Left lung (tissue), 4 donors: ENCODE measurements at regions not wholly inside any gene's neighbourhood (a gene's known extent, or its start where the extent isn't known, plus 50 kb on each side); places are given as distances from the start of the nearest gene placed in this dataset.
"Not testable (repeated sequence)": the region's sequence is repeated elsewhere in the genome, so short reads cannot be mapped to it uniquely, and the experiment has no call there.

Experiments used
- ATAC-seq: fragments of 200-7000 bp; cut with Tn5 transposase; one replicate; pipeline ENCODE4 v1.9.1; 2020; ENCODE audit warnings: moderate library complexity
- DNase-seq, 4 donors: peaks; one replicate each; pipeline ENCODE4 v3.0.0-alpha.2; 2013 to 2020
- H3K27ac ChIP-seq, 2 donors: fragments of 200-600 bp; sonication (generic) in 1 of 2; one replicate each; pipeline versions ENCODE4 v1.5.0 to v1.8.0; 2020 to 2021
- H3K27me3 ChIP-seq, 2 donors: fragments of 200-600 bp; sonication (generic) in 1 of 2; one replicate each; pipeline versions ENCODE4 v1.5.0 to v1.8.0; 2020 to 2021
- H3K36me3 ChIP-seq, 2 donors: fragments of 200-600 bp; sonication (generic) in 1 of 2; one replicate each; pipeline versions ENCODE4 v1.5.0 to v1.8.0; 2020 to 2021
- H3K4me1 ChIP-seq, 2 donors: fragments of 200-600 bp; one replicate each; pipeline ENCODE4 v1.8.0; 2021
- H3K4me3 ChIP-seq, 2 donors: fragments of 200-600 bp; sonication (generic) in 1 of 2; one replicate each; pipeline versions ENCODE4 v1.5.0 to v1.8.0; 2020 to 2021; ENCODE audit warnings: mild to moderate bottlenecking in 1 of 2
- H3K9me3 ChIP-seq, 2 donors: fragments of 200-600 bp; sonication (generic) in 1 of 2; one replicate each; pipeline versions ENCODE4 v1.5.0 to v1.8.0; 2020 to 2021
- intact Hi-C, 2 donors: fragments of 100-400 bp; cut with DNase I; formaldehyde crosslinking; loops; one replicate each; pipeline versions ENCODE4 v1.11.2 to v1.14.2; 2022
- TF ChIP-seq, protein P1 (sequence below), 2 donors: fragments of 200-600 bp; sonication (generic) in 1 of 2; IDR thresholded peaks; one replicate each; pipeline versions ENCODE4 v1.5.0 to v1.8.0; 2021; ENCODE audit warnings: antibody characterized with exemption in 2 of 2
- donor health status: DM: no; HTN: yes; CAD: no.
- donor health status: DM: no; HTN: no; CAD: no.

DNA sequence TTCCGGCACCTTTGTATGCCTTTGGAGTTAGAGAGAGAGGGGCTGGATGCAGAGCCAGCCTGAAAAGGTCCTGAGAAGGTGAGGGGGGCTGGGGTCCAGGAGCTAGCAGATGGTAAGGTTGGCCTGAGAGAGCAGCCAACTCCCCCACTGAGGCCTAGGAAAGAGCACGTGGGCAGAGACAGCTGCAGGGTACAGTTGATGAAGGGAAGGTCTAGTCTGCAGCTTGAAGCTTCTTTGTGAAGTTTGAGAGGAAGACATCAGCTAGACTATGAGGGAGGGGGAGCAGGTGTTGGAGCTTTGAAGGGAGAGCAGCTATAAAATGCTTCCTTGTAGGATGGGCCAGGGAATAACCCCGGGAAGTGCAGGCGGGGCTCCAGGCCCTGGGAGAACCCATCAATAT, 289.3 kb upstream of the AMIGO2 start:
- TF ChIP-seq, protein P1, sequence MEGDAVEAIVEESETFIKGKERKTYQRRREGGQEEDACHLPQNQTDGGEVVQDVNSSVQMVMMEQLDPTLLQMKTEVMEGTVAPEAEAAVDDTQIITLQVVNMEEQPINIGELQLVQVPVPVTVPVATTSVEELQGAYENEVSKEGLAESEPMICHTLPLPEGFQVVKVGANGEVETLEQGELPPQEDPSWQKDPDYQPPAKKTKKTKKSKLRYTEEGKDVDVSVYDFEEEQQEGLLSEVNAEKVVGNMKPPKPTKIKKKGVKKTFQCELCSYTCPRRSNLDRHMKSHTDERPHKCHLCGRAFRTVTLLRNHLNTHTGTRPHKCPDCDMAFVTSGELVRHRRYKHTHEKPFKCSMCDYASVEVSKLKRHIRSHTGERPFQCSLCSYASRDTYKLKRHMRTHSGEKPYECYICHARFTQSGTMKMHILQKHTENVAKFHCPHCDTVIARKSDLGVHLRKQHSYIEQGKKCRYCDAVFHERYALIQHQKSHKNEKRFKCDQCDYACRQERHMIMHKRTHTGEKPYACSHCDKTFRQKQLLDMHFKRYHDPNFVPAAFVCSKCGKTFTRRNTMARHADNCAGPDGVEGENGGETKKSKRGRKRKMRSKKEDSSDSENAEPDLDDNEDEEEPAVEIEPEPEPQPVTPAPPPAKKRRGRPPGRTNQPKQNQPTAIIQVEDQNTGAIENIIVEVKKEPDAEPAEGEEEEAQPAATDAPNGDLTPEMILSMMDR (IDR thresholded peaks at IDR 0.05) = no peak
- Histone ChIP-seq H3K9me3 (no peaks in the 10 kb centered on the region), H3K4me3 (no peak overlapping the region), H3K36me3 (no peaks in the 10 kb centered on the region), H3K27me3 (no peaks in the 10 kb centered on the region), H3K27ac (no peak overlapping the region), H3K4me1 (no peaks in the 10 kb centered on the region)
- ATAC-seq (no peak), DNase-seq (no peak)
- intact Hi-C loops = no loop called here

DNA sequence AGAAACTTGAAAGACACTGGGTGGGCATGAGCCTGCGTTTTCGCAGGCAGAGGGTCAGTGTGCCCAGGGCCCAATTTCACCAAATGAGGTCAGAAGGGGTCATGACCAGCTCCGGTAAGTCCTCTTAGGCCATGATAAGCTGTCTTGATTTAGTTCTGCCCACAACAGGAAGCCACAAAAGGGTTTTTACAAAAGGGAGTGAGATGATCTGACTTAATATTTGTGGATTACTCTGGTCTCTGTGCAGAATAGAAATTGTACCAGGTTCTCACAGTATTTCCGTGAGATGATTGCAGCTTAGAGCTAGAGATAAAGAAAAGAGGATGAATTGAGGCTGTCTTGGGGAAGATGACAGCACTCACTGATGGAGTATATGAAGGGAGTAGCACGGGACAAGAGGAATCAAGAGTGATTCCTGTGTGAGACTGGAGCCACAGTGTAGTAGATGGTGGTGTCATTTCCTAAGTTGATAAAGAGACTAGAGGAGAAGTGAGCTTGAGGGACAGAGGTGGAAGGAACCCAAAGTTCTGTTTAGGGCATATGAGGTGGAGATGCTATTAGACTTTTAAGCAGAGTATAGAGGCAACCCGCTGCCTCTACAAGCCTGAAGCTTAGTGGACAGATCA, 288.3 kb upstream of the AMIGO2 start:
- H3K4me3 ChIP-seq = no peak overlapping the region
- no peak overlapping the region for H3K27ac ChIP-seq
- no peaks in the 10 kb centered on the region for H3K9me3 ChIP-seq
- ATAC-seq = no peak
- H3K4me1 ChIP-seq = no peaks in the 10 kb centered on the region
- intact Hi-C loops = no loop called here
- DNase-seq = no peak
- no peaks in the 10 kb centered on the region for H3K36me3 ChIP-seq
- no peaks in the 10 kb centered on the region for H3K27me3 ChIP-seq
- TF ChIP-seq, protein P1 (IDR thresholded peaks at IDR 0.05) = no peak

DNA sequence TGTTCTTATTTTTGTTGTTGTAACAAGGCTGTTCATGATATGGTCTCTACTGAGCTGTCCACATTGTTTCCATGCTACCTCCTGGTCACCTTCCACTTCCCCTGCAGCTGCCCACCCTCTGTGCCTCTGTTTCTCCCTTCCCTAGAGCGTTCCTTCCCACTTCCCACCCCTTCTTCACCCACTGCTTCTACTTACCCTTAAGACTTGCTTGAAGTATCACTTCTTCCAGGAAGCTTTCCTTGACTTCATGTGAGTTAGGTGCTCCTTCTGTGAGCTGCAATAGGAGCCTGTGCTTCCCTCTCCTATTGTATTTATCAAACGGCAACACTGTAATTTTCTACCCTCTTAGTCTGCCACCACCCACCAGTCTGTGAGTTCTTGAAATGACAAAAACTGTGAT, 286.8 kb upstream of the AMIGO2 start:
- TF ChIP-seq, protein P1 (IDR thresholded peaks at IDR 0.05) = no peak
- ATAC-seq (no peak), DNase-seq (no peak)
- Histone ChIP-seq H3K27me3 (no peaks in the 10 kb centered on the region), H3K27ac (no peak overlapping the region), H3K36me3 (no peaks in the 10 kb centered on the region), H3K4me3 (no peak overlapping the region), H3K9me3 (no peaks in the 10 kb centered on the region), H3K4me1 (peaks cover 0 to 7% of the 10 kb centered on the region in 2 donors)
- intact Hi-C loops = no loop called here

DNA sequence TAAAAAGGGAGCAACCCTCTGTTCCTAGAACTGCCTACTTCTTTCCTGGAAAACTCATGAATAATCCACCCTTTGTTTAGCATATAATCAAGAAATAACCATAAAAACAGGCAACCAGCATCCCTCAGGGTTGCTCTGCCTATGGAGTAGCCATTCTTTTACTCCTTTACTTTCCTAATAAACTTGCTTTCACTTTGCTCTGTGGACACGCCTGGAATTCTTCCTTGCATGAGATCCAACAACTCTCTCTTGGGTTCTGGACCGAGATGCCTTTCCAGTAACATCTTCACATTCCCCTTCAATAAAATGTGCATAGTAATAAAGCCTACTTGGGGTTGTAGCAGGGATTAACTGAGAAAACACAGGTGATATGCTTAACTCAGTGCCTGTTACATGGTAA, 286.4 kb upstream of the AMIGO2 start:
- H3K27ac ChIP-seq = no peak overlapping the region
- DNase-seq (no peak), ATAC-seq (no peak)
- H3K4me3 ChIP-seq = no peak overlapping the region
- TF ChIP-seq, protein P1 (IDR thresholded peaks at IDR 0.05) = no peak
- no peaks in the 10 kb centered on the region for H3K9me3 ChIP-seq
- peaks cover 0 to 11% of the 10 kb centered on the region in 2 donors for H3K4me1 ChIP-seq
- no peaks in the 10 kb centered on the region for H3K27me3 ChIP-seq
- intact Hi-C loops = no loop called here
- no peaks in the 10 kb centered on the region for H3K36me3 ChIP-seq

DNA sequence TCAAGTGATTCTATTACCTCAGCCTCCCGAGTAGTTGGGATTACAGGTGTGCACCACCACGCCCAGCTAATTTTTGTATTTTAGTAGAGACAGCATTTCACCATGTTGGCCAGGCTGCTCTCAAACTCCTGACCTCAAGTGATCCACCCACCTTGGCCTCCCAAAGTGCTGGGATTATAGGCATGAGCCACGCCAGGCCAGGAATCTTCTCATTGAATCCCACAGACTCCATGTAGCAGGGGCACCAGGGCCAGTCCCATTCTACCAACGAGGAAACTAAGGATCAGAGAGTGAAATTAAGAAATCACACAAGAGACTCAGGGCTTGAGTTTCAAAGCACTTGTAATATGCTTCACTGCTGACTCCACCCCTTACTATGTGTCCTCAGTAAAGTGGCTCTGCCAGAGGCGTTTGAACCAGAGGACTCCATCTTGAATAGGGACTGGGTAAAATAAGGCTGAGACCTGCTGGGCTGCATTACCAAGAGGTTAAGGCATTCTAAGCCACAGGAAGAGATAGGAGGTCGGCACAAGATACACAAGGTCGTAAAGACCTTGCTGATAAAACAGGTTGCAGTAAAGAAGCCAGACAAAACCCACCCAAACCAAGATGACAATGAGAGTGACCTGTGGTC, 285.8 kb upstream of the AMIGO2 start:
- H3K4me3 ChIP-seq, intact Hi-C loops: not testable (repeated sequence)

More for the DNA sequence above, 285.8 kb upstream of the AMIGO2 start:
- peaks cover 0 to 17% of the 10 kb centered on the region in 2 donors for H3K4me1 ChIP-seq
- ATAC-seq = peak; percentile 36
- not testable (repeated sequence) for DNase-seq, H3K27me3 ChIP-seq, H3K36me3 ChIP-seq, H3K27ac ChIP-seq, H3K9me3 ChIP-seq
